NCI-H1092 (cell line): ENCODE measurements at regions not wholly inside any gene's neighbourhood (a gene's known extent, or its start where the extent isn't known, plus 50 kb on each side); places are given as distances from the start of the nearest gene placed in this dataset.
"Not testable (repeated sequence)": the region's sequence is repeated elsewhere in the genome, so short reads cannot be mapped to it uniquely, and the experiment has no call there.

ENCODE experiments used
- DNase-seq: peaks from one replicate; lab custom pipeline; 2025; lab: John Stamatoyannopoulos, UW

DNA sequence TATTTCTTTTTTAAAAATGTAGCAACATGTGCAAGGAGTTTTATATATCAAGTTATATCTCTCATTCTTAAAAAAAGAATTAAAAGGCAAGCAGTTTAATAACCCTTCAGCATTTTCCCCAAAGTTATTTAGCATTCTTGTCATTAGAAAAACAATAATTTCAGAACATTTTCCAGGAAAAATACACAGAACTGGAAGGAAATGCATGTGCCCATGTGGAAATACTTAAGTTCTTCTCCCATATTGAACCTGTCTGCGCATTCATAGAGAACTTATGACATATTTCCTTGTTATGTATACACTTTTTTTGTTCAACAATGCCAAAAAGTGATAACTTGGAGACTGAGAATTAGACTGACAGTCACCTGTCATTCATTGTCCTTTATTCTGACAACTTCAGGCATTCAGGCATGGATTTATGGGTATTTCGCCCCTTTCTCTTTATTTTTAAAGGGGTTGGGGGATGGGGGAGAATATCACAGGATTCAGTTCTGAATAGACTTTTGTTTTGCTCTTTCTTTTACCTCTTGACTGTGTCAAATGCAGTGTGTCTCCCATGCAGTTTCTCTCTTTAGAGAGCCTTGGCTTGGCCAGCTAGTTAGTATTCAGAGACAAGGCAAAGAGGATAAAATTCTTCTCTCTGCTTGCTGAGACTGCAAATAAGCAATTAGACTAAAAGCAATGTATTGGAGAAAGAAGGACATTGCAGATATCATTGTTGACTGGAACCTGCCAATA is 701.0 kb downstream of the NR2F1-AS1 start:
- no peak for DNase-seq

DNA sequence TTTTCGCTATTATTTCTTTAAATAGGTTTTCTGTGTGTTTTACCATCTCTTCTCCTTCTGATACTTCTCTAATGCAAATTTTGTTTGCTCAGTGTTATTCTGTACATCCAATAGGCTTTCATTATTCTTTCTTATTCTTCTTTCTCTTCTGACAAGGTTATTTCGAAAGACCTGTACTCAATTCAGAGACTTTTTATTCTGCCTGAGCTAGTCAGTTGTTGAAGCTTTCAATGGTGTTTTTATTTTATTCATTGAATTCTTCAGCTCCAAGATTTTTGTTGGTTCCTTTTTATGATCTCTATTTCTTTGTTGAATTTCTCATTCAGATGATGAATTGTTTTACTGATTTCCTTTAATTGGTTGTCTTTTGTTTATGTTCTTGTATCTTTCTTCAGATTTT is 706.2 kb downstream of the NR2F1-AS1 start:
- DNase-seq = no peak

DNA sequence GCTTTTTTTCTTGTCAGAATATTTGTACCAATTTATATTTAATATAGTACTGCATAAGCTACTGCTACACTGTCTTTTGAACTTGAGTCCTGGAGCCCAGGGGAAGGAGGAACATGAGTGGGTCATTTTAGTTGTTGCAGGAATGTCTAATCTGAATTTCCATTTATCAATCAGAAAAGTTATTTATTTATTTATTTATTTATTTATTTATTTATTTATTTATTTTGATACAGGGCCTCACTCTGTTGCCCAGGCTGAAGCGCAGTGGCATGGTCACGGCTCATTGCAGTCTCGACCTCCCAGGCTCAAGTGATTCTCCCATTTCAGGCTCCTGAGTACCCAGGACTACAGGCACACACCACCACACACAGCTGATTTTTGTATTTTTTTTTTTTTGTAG is 712.6 kb downstream of the NR2F1-AS1 start:
- DNase-seq = no peak

DNA sequence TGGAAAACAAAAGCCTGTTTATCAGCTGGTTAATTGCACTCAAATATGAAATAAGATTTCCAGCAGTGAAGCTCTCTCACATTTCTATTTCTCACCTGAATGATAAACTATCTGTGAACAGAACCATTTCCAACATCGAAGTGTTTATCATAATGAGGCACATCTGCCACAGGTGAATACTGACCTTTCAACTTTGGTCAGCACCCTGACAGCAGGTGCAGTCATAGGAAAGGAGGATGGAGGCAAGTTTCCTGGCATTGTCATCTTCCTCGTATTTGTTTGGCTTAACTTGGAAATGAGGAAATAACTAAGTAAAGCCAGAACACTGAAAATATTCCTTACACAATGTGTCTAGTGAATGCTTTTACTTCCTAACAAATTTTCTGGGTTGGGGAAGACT is 716.4 kb downstream of the NR2F1-AS1 start:
- no peak for DNase-seq

DNA sequence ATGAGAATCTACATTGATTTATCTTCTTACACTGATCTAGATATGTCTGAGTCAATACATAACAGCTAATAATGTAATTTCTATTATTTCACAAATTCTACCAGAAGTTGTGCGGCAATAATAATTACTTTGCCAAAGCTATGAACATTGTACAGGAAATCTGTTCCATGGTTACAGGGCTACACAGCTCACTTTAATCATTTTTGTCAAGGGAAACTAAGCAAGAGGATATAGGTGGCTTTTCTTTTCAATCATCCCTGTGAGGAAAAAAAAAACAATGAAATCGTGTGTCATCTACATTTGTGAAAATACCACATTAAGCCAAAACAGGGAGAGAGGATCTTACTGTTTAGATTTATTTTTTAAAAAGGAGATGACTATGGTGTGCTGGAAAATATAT is 717.4 kb downstream of the NR2F1-AS1 start:
- DNase-seq = no peak

DNA sequence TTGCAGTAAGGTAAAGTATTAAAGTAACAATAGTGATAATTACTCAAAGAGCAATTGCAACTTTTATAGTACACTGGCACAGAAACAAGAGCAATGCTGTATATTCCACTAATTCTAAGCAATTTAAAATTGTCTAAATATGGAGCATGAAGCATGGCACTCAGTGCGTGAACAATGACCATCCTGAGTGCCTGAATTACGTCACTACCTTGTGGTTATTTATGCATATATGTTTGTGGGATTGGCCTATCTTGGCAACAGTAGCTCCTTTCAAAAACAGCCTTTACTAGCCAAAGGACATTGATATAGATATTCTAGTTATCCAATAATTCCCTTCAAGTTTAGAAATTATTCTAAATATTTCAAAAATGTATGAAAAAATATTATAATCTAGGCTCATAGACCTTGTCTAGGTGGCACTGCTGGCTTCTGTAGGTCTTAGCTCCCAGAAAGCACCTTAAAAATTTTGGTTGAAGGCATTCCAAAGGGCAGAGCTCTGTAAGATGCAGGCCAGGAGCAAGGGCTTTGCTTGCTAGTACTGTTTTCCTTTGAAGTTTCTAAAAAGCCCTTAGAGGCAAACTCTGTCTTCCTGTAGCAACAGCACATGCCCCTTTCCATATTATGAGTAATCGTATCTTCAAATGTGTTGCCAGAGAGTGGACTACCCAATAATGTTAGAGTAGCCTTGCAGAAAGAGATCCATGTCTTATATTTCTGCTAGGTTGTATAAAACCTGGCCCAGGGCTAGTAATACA is 719.3 kb downstream of the NR2F1-AS1 start:
- DNase-seq = no peak

DNA sequence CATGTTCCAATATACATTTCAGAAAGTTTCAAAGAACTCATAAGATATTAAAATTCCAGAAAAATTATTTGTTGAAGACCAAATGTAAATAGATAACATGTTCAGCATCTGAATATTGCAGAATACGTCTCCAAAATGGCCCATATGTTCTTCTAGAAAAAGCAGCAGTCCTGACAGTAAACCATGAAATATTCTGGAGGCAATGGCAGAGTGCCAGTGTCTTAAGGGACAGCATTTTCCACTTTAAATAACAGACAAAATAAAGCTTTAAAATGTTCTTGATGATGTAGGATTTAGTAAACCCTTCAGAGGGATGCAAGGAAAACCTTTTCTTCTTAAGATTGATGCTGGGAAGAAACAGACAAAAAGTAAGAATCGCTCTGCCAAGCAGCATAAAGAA is 721.0 kb downstream of the NR2F1-AS1 start:
- DNase-seq = no peak

DNA sequence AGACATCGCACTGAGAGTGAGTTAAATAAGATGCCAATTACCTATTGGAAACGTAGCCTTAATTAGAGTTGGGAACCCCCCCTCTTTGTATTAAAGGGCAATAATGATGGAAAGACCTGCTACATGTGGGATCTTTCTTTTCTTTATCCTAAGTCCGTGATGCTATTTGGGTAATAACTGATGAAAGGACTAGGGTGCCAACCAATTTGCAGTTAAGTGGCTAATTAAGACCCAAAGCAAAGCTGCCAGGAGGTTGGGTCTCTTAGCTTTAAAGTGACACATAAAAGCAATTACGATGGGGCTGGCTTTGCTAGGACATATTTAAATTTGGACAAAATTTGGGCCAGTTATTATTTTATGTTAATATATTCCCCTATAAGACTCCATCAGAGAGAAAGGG is 728.8 kb downstream of the NR2F1-AS1 start:
- DNase-seq = no peak

DNA sequence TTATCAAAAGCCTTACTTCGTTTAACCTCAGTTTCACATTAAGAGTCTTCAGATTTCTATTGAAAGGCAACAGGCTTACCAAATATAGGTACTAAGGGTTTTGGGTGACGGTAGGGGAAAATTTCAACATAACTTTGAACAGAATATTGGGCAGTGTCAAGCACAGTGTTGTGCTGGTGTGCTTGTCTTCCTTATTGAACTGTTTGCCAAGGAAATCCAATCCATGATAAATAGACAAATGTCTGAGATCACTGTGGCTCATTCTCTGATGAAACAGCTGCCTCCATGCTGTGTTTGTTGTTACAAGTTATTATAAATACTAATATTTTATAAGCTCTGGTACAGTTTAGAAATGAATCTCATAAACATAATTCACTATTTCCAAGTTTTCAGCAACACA is 730.1 kb downstream of the NR2F1-AS1 start:
- no peak for DNase-seq

DNA sequence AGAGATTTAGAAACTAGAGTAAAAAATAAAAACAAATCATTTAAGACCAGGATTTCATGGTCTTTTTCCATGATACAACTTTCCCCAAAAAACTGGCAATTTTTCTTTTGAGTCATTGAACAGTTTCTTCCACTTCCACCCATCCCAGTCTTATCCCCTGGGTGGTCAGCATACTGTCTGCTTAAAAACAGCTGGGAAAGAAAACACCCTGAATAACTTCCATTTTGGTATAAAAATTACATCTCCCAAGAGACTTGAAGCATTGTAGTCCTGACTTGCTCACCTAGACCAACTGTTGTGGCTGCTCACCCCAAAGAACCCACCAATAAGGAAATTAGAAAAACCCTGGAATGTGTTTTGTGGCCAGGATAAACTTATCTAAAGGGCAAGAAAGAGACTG is 731.3 kb downstream of the NR2F1-AS1 start:
- DNase-seq = no peak

DNA sequence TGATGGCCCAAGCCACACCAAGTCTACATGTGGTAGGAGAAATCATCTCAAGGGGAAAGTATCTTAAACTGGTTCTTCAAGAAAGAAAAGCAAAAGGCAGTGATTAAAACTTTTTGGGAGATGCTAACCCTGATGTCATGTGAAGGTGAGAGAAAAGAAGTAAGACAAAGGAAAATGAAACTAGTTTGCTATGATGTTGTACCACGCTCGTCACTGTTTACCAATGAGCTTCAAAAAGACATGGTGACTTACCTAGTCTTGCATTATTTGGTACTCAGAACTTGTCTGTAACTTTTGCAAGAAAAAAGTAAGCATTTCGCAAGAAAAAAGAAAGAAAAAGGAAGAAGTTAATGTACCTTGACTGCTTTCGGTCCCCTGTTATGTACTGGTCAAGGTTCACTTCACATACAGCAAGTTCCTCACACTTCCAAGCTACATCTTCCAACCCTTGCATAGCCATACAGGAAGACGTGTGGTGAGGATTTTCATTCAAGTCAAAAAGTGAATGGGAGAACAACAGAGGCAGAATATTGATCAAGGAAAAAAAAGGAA is 739.3 kb downstream of the NR2F1-AS1 start:
- DNase-seq = no peak

DNA sequence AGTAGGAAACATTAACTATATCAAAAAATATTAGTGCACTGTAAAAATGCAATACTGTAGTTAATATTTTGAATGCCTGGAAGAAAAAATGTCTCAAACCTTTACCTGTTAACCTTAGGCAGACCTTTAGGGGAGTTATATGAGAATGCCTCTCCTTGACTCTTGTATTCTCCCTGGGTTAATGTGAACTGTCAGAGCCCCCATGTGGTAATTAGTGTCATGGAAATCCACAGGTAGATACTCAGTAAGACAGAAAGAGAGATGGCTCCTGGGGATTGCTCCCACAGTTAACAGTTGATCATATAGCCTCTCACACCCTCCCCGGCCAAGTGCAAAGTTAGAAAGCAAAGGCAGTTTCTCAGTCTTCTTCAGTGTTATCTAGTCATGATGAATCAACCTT is 742.8 kb downstream of the NR2F1-AS1 start:
- no peak for DNase-seq

DNA sequence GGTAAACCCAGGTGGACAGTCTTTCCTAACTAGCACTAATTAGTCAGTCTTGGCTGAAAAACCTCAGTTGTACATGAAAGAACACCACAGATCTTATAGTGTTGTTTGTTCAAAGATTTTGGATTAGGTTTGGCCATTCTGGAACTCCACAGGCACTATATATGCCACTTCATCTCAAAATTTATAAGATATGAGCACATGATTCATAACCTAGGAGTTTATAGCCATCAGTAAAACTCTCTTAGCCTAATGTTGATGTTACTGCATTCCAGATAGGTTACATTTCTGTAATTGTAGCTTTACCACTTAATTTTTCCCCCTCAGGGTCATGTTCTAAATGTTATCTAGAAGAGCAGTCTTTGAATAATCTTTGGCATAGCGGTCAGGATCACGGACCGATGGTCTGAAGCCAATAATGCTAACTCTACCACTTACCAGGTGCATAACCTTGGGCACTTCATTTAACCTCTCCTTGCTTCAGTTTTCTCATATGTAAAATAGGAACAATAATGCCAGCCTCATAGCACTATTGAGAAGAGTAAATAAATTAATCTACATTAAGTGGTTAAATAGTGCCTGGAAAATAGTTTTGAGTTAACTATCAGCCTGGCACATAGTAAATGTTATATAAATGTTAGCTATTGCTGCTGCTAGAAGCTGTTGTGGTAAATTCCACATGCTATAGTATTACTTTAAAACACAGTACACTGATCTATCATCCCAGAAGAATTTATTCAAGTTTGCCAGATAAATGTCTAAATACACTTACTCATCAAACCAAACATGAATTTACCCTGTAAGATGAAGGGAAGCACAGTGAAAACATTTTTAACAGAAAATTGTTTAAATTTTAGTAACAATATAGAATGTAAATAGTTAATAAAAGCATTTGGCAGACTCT is 743.9 kb downstream of the NR2F1-AS1 start:
- no peak for DNase-seq

DNA sequence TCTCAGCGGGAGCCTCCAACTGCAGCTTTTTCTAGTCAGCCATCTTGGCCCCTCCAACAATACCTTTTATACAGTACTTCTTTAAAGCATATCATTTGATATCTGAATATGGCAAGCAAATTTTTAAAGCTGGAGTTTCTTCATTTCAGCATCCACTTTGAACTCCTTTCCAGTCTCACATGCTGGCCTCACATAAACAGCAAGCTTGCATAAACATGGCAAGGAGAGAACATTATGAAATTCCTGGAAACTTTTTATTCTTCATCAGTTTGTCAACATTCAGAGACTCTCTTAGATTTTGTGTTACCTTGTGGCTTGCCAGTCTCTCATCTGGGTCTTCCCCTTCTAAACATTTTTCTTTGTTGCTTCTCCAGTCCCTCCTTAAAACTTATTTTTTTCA is 745.3 kb downstream of the NR2F1-AS1 start:
- DNase-seq = no peak

DNA sequence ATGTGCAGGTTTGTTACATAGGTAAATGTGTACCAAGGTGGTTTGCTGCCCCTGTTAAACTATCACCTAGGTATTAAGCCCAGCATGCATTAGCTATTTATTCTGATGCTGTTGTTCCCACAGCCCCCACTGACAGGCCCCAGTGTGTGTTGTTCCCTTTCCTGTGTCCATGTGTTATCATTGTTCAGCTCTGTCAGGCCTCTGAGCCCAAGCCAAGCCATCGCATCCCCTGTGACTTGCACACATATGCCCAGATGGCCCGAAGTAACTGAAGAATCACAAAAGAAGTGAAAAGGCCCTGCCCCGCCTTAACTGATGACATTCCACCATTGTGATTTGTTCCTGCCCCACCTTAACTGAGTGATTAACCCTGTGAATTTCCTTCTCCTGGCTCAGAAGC is 757.5 kb downstream of the NR2F1-AS1 start:
- DNase-seq = not testable (repeated sequence)

DNA sequence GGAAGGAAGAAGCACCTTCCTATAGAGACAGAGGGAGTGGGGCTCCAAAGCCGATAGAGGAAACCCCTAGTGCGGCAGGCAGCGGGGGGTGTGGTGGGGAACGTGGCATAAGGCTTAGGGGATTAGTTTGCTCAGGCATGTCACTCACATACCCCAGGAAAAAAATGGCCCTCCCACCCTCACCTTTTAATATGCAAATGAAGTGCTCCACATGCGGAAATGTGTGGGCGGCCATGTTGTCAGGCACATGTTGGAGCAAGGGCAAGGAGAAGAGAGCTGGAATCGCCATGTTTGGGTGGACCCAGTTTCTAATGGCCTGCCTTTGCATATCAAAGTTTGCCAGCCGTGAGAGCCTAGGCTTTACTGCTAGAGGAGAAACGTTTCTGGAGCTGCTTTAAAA is 758.8 kb downstream of the NR2F1-AS1 start:
- no peak for DNase-seq

DNA sequence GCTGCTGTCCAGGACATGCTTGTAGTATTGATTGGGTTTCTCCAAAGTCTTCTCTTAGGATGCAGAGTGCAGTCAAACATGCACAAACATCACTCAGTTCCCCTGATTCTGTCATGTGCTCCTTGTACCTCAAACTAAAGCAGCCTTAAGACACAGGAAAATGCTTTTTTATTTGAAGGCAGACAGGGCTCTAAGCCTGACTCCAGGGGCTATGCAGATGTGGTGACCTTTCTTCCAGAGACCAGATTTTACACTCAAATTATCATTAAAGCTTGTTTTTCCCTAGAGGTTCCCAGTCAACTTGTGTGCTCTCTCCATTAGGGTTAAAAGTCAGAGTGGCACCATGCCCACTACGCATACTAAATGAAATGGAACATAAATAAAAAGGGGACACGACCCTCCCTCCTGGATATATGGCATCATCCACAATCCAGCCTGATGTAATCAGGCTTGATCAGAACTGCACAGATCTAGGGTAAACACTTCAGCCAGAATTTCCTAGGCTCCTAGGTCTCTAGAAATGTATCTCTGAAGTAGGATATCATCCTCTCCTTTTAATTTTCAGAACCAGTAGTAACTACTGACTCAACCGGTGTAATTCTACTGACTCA is 771.1 kb downstream of the NR2F1-AS1 start:
- DNase-seq = no peak

DNA sequence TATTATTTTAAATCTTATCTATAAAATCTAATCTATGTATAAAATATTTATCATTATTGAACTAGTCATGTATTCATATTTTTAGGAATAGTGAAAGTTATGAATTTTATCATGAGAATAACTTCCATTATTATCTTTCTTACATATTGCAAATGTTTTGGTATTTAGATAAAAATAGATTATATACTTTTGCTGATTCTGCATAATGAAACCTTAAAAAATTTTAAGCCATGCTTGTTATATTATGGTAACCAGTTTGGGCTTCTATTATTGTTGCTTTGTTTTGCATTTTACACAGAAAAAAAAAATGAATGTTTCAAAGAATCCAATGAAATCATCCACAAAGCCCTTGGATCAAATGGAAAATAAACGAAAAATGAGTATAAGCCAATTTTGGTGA is 772.5 kb downstream of the NR2F1-AS1 start:
- no peak for DNase-seq

DNA sequence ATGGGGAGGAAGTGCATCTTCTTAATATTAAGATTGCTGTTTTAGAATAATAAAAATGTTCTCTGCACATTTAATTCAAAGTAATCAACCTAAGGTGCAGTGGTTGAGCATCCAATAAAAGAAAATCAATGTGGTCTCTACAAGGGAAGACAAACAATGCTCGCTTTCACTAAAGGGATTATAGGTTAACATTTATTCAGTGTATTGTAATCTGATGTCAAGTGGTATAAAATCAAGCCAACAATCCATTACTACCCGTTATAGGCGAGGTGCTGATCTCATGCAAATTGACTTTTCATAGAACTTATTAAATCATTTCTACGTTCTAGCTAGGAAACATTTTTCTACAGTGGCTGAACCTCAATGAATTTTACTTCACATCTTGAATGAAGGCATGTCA is 773.9 kb downstream of the NR2F1-AS1 start:
- DNase-seq = no peak

DNA sequence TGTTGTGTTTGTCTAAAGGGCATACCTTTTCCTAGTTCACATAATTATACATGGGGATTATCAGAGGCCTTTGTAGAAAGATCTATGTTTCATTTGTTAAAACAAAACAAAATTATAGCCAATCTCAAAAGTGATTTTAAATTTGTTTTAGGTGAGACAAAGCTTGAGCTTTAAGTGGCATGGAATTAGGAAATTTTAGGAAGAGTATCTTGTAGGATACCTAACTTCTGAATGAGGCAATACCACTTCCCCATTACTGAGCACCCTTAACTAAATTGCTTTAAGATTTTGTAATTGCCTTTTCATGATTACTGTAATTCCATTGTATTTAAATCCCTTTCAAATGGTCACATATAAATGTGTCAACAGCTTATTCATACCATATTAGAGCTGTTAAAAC is 775.6 kb downstream of the NR2F1-AS1 start:
- no peak for DNase-seq

DNA sequence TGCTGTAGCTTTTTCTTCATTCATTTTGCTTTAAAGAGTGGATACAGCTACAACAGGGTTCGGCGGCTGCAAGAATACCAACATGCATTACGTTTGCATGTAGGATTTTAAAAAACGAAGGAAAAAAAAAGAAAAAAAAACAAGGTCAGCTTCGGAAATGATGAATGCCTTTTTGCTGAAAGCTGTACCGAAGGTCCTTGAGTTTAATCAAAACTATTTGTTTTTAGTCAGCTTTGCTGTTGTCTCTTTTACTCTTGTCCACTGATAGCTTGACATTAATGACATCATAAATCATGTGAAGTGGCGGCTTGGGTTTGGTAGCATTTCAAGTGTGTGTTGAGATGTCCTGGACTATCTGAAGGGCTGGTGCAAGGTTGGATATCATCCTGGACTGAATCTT is 779.1 kb downstream of the NR2F1-AS1 start:
- peak; percentile 5 for DNase-seq

DNA sequence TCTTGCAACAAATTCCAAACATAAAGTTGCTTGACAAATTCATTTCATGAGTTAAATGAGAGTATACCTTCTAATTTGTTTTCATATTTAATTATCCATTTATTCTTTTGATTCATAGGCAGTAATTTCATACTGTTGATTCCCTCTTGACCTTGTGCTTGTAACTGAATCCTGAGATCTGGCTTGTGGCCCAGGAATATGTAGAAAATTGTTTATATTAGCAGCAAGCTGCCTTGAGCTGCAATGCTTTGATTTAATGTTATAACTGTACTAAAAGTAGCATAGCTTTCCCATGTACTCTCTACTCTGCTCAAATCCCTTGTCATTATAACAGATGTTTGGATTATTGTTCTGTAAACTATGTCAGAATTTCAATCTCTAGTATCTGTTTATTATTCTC is 780.7 kb downstream of the NR2F1-AS1 start:
- DNase-seq = peak; percentile 37
